Activated CD4-positive, alpha-beta T cell treated with anti-CD3 and anti-CD28 coated beads, Interleukin-2, Interleukin-6, amounts not matched to agents 100 ng/mL and 50 ng/mL, durations not matched to agents 16 hours and 8 hours (primary cell): ENCODE measurements at regions not wholly inside any gene's neighbourhood (a gene's known extent, or its start where the extent isn't known, plus 50 kb on each side); places are given as distances from the start of the nearest gene placed in this dataset.
"Not testable (repeated sequence)": the region's sequence is repeated elsewhere in the genome, so short reads cannot be mapped to it uniquely, and the experiment has no call there.

Experiments used
- DNase-seq: peaks from one replicate; pipeline ENCODE4 v3.0.0-alpha.2; 2020

GRCh38 chr3:106328224-106328623 lies 459.4 kb upstream of the CBLB start:
- DNase-seq, result no peak

GRCh38 chr3:106329521-106329920 lies 460.7 kb upstream of the CBLB start:
- DNase-seq, result peak; percentile 33

- DNase-seq, result no peak
Observed at GRCh38 chr3:106331636-106332035, 462.8 kb upstream of the CBLB start.

DNA sequence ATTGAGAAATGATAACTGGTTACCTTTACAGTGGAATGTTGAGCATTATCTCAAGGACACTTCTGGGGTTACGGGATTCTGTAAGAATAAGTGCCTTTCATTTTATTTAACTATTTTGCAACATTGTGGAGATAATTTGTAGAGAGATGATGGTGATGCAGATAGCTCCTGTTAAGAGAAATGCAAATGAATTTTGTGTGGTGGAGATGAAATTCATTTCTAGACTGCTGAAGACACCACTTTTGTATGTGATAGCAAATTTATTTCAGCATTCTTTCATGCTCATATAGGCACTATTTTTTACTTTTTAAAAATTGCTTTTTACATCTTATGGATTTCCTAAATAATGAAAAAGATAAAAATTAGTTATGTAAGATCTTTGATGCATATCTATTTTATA lies 463.3 kb upstream of the CBLB start:
- peak; percentile 67 for DNase-seq

- DNase-seq, result peak; percentile 95
Observed at GRCh38 chr3:106332884-106333283, 464.1 kb upstream of the CBLB start.

DNA sequence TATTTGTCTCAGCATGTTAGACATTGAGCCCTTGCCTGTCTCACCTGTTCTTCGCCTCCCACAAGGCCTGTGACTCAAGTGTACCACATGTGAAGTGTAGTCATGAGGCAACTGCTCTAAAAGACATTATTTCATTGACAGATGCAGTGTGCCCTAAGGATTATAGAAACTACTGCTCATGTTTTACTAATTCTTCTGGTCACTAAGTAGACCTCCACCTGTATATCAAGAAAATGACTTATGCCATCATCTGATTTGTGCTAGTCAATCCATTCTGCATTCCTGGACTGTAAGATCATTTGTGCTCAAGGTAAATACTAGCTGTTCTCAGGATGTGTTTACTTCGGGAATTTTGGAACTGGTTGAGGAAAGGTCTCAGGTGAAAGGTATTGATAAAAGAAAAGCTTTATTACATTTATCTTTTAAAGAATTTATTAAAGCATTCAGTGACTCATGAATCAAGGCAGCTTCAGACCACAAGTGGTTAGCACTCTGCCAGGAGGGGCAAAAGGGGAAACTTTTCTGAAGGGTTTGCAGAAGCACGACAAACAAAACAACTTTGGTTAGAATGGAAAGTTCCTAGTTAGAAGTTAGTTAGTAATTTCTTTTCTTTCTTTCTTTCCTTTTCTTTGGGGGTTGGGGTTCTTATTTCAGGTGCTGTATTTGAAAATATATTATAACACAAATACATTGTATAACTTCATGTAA lies 465.3 kb upstream of the CBLB start:
- DNase-seq, result peak; percentile 81

DNA sequence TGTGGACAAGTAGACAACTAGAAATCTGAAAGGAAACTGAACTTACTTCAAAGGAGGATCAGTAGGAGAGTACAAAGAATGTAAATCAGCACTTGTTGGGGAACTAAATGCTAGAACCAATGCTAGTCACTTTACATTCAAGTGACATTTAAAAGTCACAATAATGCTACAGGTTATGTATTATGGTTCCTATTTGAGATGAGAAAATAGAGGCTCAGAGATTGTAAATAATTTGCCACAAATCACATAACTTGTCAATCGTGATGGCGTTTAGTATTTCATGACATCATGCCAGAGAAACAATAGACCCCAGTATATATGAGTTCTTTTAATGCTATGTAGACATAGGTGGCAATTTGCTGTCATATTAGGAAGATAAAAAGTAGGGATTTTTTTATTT lies 467.8 kb upstream of the CBLB start:
- no peak for DNase-seq

DNA sequence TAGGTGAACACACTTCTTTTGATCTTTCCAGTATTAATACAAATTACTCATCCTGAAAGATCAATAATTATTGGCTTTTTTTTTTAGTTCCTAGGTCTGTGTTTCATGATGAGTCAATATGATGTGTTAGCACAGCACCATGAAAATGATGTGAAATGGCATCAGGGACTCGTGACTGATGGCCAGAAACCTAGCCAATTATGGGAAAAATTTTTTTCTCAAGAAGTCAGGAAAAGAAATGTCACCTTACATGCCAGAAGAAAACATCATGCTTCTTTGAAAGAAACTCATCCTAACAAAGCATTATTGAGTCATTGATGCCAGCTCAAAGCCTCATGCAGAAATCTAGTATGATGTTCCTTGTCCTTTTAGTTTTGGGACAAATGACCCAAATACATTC lies 468.3 kb upstream of the CBLB start:
- peak; percentile 66 for DNase-seq

DNA sequence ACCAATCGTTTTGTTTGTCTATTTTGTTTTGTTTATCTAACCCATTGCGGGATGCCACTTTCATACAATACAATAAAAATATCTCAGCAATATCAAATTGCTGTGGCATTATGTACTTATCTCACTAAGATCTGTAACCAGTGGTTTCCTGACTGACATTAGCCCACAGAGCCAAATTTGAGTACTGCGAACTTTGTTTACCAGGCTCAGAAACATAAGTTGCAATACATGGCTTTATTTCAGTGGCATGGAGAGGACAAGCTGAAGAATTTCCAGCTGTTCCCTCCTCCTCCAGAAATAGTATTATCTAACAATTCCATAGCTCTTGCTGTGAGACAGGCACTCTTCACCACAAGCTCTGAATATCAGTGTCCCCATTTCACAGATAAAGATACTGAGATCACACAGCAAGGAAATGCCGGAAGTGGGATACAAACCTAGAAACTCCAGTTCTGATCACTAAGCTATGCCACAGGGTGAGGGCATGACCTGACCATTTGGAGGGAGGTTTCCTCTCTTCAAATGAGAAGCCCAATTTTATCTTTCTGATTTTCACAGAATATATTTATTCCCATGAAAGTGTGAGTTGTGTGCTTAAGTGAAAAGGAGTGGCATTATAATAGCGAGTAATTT lies 469.9 kb upstream of the CBLB start:
- peak; percentile 68 for DNase-seq

- DNase-seq, result no peak
Observed at GRCh38 chr3:106339551-106339950, 470.7 kb upstream of the CBLB start.

DNA sequence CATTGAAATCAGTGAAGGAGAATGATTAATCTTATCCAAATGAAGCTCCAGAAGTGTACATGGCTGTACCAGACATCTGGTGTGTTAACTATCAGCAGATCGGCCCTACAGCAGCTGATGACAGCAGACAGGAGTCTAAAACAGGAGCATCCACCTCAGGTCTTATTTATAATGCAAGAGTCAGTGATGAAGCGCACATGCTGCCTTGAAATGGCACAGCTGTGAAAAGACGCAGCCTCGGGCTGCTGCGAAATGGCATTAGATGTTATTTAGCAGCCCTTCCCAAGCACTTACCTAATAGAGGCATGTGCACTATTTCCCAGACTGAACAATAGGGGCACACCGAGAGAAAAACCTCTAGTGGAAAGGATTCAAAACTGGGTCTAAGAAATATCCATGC lies 472.3 kb upstream of the CBLB start:
- DNase-seq, result no peak

DNA sequence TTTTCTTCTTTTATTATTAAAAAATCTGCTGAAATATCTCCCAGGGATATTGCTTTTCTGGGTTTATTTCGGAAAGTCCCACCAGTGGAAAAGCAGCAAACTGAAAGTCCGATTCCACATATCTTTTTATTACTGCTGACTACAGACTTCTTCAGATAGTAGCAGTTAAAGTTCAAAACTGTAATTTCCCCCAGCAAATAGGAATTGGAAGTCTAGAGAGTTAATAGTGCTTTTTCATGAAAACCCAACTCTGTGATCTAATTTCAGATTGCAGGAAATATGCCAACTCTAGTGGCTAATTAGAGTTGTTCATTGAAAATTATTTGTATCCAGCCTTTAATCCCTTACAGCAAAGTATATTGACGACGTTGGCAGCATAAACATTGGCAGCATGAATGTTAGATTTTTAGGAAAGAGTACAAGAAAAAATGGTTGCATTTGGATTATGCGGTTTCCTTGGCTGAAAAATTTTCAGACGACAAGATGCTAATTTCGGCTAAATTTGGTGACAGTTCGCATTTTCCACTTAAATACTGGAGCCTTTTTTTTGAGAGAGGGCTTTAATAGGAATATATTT lies 472.9 kb upstream of the CBLB start:
- no peak for DNase-seq

- DNase-seq, result no peak
Observed at GRCh38 chr3:106342386-106342785, 473.6 kb upstream of the CBLB start.

DNA sequence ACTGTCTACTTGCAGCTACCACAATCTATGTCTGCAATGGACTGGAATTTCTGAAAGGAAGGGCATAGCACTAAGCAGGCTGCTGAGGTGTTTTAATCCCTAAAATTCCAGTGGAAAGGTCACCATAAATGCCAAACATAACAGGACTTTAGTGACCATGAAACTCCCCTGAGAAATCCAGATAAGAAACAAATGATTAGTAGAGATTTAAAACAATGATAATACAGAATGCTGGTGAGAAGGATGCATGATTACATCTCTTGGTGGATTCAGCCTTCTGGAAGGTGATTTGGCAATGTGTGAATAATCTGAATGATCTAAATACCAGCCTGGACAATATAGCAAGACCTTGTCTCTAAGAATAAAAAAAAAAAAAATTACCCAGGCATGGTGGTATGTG lies 475.0 kb upstream of the CBLB start:
- DNase-seq, result no peak

- DNase-seq, result no peak
Observed at GRCh38 chr3:106345353-106346027, 476.7 kb upstream of the CBLB start.

DNA sequence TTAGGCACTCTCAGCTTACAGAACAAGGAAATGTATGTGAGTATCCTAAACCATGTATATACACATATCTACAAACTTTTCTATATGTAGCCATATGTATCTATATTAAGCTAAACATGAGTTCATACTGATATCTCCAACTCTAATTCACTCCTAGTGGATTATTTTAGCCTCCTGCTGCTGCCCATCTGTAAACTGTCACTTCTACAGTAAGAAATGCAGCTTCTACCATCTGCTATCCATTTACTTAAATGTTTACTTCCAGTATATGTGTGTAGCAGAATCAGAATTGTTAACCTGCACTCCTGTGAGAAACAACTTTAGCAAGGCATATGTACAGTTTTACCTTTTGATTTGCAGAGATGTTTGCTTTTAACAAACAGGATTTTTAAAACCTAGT lies 478.5 kb upstream of the CBLB start:
- DNase-seq, result no peak

DNA sequence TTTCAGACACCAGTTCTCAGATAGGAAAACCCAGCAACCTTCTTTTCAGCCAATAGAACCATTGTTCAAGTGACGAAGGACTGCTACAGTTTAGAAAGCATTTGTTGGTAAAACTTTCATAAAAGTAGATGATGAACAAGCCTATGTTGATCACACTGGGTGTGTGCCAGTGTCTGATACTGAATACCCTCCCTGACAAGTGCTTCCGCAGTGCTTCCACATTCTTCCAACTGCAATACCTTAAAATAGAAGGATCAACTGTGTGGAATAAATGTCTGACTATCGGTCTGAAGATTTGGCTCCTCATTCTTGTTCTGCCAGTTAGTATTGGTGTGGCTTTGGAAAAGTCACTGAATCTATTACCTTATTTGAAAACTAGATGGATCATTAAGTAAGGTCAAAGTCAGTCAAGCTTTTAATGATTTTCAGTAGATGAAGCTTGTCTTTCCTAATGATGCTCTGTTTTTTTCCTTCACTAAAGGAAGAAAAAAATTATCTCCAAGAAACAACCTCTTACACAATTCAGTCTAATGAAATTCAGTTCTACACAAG lies 479.4 kb upstream of the CBLB start:
- no peak for DNase-seq

DNA sequence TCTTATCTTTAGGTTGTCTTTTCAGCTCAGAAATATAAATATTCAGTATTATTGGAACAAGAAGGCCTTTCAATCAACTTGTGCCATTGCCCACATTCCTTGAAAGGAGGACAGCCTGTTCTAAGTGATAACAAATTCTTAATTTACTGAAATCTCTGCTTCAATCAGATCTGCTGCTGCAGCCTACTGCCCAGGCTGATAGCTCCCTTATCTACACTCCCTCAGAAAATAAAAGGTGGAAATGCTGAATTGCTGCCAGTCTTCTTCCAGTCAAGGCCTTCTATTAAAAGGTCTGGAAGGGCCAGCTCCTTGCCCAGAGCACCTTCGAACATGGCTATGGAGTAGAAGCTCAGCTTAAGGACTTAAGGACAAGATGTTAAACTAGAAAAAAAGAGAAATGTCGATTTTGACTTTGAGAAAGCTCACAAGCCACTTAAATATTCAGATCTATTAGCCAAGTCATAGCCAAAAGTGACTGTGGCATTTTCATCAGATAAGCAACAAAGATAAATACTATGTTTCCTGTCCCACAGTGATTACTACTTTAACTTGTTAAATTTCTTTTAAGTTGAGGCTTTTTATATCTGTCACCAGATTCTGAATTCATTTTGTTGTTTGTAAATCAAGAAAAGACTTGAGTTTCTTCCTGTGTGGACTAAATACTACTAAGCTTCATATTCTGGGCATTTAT lies 480.5 kb upstream of the CBLB start:
- DNase-seq, result no peak

DNA sequence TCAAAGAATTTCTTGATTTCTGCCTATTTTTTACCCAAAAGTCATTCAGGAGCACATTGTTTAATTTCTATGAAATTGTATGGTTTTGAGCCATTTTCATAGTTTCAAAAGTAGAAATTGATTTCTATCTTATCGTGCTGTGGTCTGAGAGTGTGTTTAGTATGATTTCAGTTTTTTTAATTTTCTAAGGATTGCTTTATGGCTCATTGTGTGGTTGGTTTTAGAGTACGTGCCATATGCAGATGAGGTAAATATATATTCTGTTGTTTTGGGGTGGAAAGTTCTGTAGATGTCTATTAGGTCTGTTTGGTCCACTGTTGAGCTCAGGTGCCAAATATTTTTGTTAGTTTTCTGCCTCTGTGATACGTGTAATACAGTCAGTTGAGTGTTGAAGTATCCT lies 487.1 kb upstream of the CBLB start:
- DNase-seq, result no peak

DNA sequence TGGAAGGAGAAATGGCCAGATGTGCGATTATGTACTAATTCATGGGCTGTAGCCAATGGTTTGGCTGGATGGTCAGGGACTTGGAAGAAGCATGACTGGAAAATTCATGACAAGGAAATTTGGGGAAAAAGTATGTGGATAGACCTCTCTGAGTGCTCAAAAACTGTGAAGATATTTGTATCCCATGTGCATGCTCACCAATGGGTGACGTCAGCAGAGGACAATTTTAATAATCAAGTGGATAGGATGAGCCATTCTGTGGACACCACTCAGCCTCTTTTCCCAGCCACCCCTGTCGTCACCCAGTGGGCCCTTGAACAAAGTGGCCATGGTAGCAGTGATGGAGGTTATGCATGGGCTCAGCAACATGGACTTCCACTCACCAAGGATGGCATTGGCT lies 490.9 kb upstream of the CBLB start:
- no peak for DNase-seq

DNA sequence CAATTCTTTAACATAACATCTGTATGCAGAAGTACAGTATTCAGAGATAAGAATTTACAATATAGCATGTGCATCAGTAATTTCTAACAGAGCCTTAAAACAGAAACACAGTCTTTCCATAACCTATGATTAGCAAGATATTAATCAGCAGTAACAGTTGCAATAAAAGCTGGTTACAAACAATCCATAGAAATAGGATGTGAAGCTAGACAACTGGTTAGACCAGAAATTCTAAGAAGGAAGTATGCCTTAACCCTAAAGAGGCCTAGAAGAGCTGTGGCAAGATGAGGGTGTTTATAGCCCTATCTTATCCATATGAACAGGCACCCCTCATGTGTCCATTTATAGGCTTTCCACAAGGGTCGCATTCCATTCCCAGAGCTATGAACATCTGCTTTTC lies 492.1 kb upstream of the CBLB start:
- DNase-seq, result not testable (repeated sequence)

DNA sequence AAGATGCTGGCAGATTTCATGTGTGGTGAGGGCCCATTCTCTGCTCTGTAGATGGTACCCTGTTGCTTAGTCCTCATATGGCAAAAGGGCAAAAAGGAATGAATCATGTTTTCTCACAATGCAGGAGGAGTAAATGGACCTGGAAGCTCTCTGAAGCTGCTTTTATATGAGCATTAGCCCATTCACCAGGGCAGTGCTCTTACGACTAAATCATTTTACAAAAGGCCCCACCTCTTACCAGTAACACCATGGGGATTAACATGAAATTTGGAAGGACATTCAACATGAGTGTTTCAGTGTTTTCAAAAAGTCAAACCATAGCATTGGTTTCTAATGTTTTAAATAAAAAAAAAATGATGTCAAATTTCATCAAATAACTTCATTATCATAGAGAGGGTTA lies 495.7 kb upstream of the CBLB start:
- DNase-seq, result no peak

DNA sequence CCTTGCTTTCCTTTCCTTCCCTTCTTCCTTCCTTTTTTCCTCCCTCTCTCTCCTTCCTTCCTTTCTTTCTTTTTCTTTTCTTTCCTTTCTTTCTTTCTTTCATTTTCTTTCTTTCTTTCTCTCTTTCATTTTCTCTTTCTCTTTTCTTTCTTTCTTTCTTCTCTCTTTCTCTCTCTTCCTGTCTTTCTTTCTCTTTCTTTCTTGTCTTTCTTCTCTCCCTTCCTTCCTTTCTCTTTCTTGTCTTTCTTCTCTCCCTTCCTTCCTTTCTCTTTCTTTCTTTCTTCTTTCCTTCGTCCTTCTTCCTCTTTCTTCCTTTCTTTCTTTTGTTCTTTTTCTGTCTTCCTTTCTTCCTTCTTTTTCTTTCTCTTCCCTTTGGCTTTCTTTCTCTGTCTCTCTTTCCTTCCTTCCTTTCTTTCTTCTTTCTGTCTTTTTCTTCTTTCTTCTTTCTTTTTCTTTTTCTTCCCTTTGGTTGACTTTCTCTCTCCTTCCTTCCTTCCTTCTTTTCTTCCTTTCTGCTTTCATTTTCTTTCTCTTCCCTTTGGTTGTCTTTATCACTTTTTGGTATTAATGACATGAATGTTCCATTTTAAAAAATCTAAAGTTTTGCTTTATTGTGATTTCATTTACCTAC lies 496.4 kb upstream of the CBLB start:
- no peak for DNase-seq
